ENCODE measurements at regions not wholly inside any gene's neighbourhood (a gene's known extent, or its start where the extent isn't known, plus 50 kb on each side); places are given as distances from the start of the nearest gene placed in this dataset.

DNA sequence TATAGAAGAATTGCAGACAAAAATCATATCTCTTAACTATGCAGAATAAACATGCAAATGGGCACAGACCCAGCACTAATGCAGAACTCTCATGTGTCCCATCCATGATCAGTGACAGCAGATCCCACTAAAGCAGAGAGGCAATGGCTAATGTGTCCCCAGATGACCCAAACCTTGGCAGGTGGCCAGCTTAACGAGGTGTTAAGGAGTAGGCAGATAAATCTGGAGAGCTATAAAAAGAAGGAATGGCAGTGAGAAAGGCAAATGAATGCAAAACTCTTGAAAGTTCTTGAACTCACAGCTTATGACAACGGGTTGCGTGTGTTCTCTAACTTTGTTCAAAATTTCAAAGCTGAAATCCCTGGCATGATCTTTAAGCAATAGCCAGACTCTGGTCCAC lies 265.4 kb downstream of the RASEF start:
- H3K4me2 ChIP-seq (ENCODE audit: low read length): no peak overlapping the region
- H4K20me1 ChIP-seq (ENCODE audit: insufficient read depth): no peaks in the 10 kb centered on the region
- H3K9me2 ChIP-seq (ENCODE audit: insufficient read depth, low read length): no peaks in the 10 kb centered on the region
- TF ChIP-seq MXI1 (conservative IDR thresholded peaks at IDR 0.05; ENCODE audit: poor library complexity, severe bottlenecking) (no peak), EZH2 (IDR thresholded peaks at IDR 0.05; ENCODE audit: borderline replicate concordance, insufficient read depth, low read length, poor library complexity, severe bottlenecking) (no peak), EP300 (conservative IDR thresholded peaks at IDR 0.05; ENCODE audit: poor library complexity, severe bottlenecking) (no peak), RAD21 (conservative IDR thresholded peaks at IDR 0.05) (no peak)
- no peak overlapping the region for H3K27ac ChIP-seq (ENCODE audit: low read length)
- H3K27me3 ChIP-seq (ENCODE audit: insufficient read depth, low read depth, low read length): no peaks in the 10 kb centered on the region
- H3K9ac ChIP-seq (ENCODE audit: low read length): no peak overlapping the region
- no peaks in the 10 kb centered on the region for H3F3A ChIP-seq (ENCODE audit: insufficient read depth, low read length, poor library complexity, severe bottlenecking)
- no peaks in the 10 kb centered on the region for H3K36me3 ChIP-seq (ENCODE audit: insufficient read depth, low read length)
- no peak overlapping the region for H3K4me3 ChIP-seq (ENCODE audit: low read length)
- no peak overlapping the region for H2AFZ ChIP-seq (ENCODE audit: low read depth, low read length)
- no peaks in the 10 kb centered on the region for H3K79me2 ChIP-seq (replicated peaks; ENCODE audit: insufficient read depth, low read length)
- H3K9me3 ChIP-seq (ENCODE audit: low read length): no peaks in the 10 kb centered on the region

DNA sequence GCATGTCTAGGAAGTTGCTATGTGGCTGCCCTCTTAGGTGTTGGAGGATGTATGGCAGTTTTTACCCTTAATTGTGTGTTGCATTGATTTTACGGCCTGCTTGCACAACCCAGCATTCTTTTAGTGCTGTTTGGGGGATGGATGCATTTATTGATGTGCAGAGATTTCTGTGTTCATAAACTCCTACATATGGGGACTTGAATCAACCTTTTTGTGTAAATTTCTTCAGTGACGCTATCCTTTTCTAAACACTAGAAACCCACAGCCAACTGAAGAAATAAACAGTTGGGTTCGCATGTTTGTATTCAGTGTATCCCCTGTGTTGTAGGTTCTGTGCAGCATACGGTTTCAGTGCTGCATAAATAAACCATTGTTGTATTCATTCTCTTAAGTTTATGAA lies 263.7 kb downstream of the RASEF start:
- H3K9ac ChIP-seq (ENCODE audit: low read length): no peak overlapping the region
- no peaks in the 10 kb centered on the region for H3K27me3 ChIP-seq (ENCODE audit: insufficient read depth, low read depth, low read length)
- H2AFZ ChIP-seq (ENCODE audit: low read depth, low read length): no peak overlapping the region
- H3F3A ChIP-seq (ENCODE audit: insufficient read depth, low read length, poor library complexity, severe bottlenecking): no peaks in the 10 kb centered on the region
- no peak overlapping the region for H3K4me2 ChIP-seq (ENCODE audit: low read length)
- H3K79me2 ChIP-seq (replicated peaks; ENCODE audit: insufficient read depth, low read length): no peaks in the 10 kb centered on the region
- no peaks in the 10 kb centered on the region for H4K20me1 ChIP-seq (ENCODE audit: insufficient read depth)
- no peaks in the 10 kb centered on the region for H3K9me3 ChIP-seq (ENCODE audit: low read length)
- H3K4me3 ChIP-seq (ENCODE audit: low read length): no peak overlapping the region
- H3K36me3 ChIP-seq (ENCODE audit: insufficient read depth, low read length): no peaks in the 10 kb centered on the region
- TF ChIP-seq, protein P1, sequence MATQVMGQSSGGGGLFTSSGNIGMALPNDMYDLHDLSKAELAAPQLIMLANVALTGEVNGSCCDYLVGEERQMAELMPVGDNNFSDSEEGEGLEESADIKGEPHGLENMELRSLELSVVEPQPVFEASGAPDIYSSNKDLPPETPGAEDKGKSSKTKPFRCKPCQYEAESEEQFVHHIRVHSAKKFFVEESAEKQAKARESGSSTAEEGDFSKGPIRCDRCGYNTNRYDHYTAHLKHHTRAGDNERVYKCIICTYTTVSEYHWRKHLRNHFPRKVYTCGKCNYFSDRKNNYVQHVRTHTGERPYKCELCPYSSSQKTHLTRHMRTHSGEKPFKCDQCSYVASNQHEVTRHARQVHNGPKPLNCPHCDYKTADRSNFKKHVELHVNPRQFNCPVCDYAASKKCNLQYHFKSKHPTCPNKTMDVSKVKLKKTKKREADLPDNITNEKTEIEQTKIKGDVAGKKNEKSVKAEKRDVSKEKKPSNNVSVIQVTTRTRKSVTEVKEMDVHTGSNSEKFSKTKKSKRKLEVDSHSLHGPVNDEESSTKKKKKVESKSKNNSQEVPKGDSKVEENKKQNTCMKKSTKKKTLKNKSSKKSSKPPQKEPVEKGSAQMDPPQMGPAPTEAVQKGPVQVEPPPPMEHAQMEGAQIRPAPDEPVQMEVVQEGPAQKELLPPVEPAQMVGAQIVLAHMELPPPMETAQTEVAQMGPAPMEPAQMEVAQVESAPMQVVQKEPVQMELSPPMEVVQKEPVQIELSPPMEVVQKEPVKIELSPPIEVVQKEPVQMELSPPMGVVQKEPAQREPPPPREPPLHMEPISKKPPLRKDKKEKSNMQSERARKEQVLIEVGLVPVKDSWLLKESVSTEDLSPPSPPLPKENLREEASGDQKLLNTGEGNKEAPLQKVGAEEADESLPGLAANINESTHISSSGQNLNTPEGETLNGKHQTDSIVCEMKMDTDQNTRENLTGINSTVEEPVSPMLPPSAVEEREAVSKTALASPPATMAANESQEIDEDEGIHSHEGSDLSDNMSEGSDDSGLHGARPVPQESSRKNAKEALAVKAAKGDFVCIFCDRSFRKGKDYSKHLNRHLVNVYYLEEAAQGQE (IDR thresholded peaks at IDR 0.05; ENCODE audit: borderline replicate concordance): no peak
- no peak for TF ChIP-seq SMC3 (conservative IDR thresholded peaks at IDR 0.05; ENCODE audit: poor library complexity)
- no peak for TF ChIP-seq MXI1 (conservative IDR thresholded peaks at IDR 0.05; ENCODE audit: poor library complexity, severe bottlenecking)
- TF ChIP-seq TAF1 (IDR thresholded peaks at IDR 0.05; ENCODE audit: low read depth): no peak
- no peak for TF ChIP-seq EP300 (conservative IDR thresholded peaks at IDR 0.05; ENCODE audit: poor library complexity, severe bottlenecking)
- TF ChIP-seq EZH2 (IDR thresholded peaks at IDR 0.05; ENCODE audit: borderline replicate concordance, insufficient read depth, low read length, poor library complexity, severe bottlenecking): no peak
- TF ChIP-seq, protein P2, sequence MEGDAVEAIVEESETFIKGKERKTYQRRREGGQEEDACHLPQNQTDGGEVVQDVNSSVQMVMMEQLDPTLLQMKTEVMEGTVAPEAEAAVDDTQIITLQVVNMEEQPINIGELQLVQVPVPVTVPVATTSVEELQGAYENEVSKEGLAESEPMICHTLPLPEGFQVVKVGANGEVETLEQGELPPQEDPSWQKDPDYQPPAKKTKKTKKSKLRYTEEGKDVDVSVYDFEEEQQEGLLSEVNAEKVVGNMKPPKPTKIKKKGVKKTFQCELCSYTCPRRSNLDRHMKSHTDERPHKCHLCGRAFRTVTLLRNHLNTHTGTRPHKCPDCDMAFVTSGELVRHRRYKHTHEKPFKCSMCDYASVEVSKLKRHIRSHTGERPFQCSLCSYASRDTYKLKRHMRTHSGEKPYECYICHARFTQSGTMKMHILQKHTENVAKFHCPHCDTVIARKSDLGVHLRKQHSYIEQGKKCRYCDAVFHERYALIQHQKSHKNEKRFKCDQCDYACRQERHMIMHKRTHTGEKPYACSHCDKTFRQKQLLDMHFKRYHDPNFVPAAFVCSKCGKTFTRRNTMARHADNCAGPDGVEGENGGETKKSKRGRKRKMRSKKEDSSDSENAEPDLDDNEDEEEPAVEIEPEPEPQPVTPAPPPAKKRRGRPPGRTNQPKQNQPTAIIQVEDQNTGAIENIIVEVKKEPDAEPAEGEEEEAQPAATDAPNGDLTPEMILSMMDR (IDR thresholded peaks at IDR 0.05; ENCODE audit: poor library complexity, severe bottlenecking): no peak
- no peak for TF ChIP-seq RAD21 (conservative IDR thresholded peaks at IDR 0.05)
- TF ChIP-seq POLR2AphosphoS5 (IDR thresholded peaks at IDR 0.05): no peak
- H3K9me2 ChIP-seq (ENCODE audit: insufficient read depth, low read length): no peaks in the 10 kb centered on the region
- H3K27ac ChIP-seq (ENCODE audit: low read length): no peak overlapping the region
